Activated CD8-positive, alpha-beta T cell treated with anti-CD3 and anti-CD28 coated beads for 36 hours (primary cell): ENCODE measurements at regions not wholly inside any gene's neighbourhood (a gene's known extent, or its start where the extent isn't known, plus 50 kb on each side); places are given as distances from the start of the nearest gene placed in this dataset.

ENCODE experiments used
- ATAC-seq: fragments of 200-7000 bp; cut with Tn5 transposase; one replicate; pipeline ENCODE4 v1.10.0; 2021; ENCODE audit warnings: mild to moderate bottlenecking, moderate library complexity
- CTCF ChIA-PET: fragments of 350-600 bp; sonication (Branson Sonifier 250); formaldehyde crosslinking; loops from one replicate; lab custom pipeline; 2021; ENCODE audit warnings: antibody characterized with exemption; lab: Charles Lee
- POLR2A ChIA-PET: fragments of 350-600 bp; sonication (Branson Sonifier 250); formaldehyde crosslinking; loops from one replicate; lab custom pipeline; 2021; ENCODE audit warnings: antibody characterized with exemption; lab: Charles Lee
- DNase-seq: peaks from one replicate; pipeline ENCODE4 v3.0.0-alpha.2; 2020
- H3K27ac Mint-ChIP-seq: one replicate; pipeline ENCODE4 v1.8.0; 2021; ENCODE audit warnings: mild to moderate bottlenecking, mixed read lengths
- H3K27me3 Mint-ChIP-seq: one replicate; pipeline ENCODE4 v1.8.0; 2021; ENCODE audit warnings: mixed read lengths
- H3K36me3 Mint-ChIP-seq: one replicate; pipeline ENCODE4 v1.8.0; 2021; ENCODE audit warnings: low read depth, mixed read lengths
- H3K4me1 Mint-ChIP-seq: one replicate; pipeline ENCODE4 v1.8.0; 2021; ENCODE audit warnings: low read depth, mixed read lengths
- H3K4me3 Mint-ChIP-seq: one replicate; pipeline ENCODE4 v1.8.0; 2021; ENCODE audit warnings: mild to moderate bottlenecking, moderate library complexity, mixed read lengths
- H3K9me3 Mint-ChIP-seq: one replicate; pipeline ENCODE4 v1.8.0; 2021; ENCODE audit warnings: mixed read lengths
- CTCF ChIP-seq: fragments of 200-600 bp; IDR thresholded peaks from one replicate; pipeline ENCODE4 v1.8.0; 2022; ENCODE audit warnings: antibody characterized with exemption, mild to moderate bottlenecking
- intact Hi-C: fragments of 100-400 bp; cut with micrococcal nuclease; formaldehyde crosslinking; loops from one replicate; pipeline ENCODE4 v1.10.0; 2022

GRCh38 chr9:75824816-75825568, 65.5 kb upstream of the PCSK5 start:
- no peaks in the 10 kb centered on the region for H3K9me3 Mint-ChIP-seq
- no peak overlapping the region for H3K27ac Mint-ChIP-seq

DNA sequence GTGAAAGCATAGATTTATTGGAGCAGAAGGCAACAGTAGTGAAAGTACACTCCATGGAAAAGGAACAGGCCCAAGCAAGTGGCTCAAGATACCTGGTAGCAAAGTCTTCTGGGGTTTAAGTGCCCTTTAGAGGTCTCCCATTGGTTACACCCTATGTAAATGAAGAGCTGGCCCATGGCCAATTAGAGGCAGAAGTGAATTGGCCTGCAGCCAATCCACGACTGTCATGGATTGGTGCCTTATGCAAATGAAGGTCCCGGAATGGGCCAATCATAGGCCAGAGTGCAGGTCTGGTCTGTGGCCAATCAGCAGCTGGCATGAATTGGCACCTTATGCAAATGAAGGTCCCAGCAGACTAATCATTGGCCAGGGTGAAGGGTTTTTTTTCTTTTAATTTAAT, 64.2 kb upstream of the PCSK5 start:
- intact Hi-C loops, result no loop called here
- Mint-ChIP-seq H3K9me3 (no peaks in the 10 kb centered on the region), H3K27ac (no peak overlapping the region), H3K27me3 (peaks cover 8% of the 10 kb centered on the region), H3K36me3 (no peaks in the 10 kb centered on the region), H3K4me1 (no peaks in the 10 kb centered on the region), H3K4me3 (no peak overlapping the region)
- DNase-seq (no peak), ATAC-seq (no peak)
- ChIA-PET POLR2A (no interaction called here), CTCF (interaction anchor here (1.9 kb wide), 1 partner anchor 40 kb away, joined by 4 read pairs; no protein-coding TSS in a partner anchor)
- no peak for TF ChIP-seq CTCF

More at GRCh38 chr9:75824816-75825568, 65.5 kb upstream of the PCSK5 start:
- no peak for ATAC-seq
- ChIA-PET POLR2A (no interaction called here), CTCF (no interaction called here)
- TF ChIP-seq CTCF, result no peak
- H3K4me1 Mint-ChIP-seq, result no peaks in the 10 kb centered on the region
- no peaks in the 10 kb centered on the region for H3K36me3 Mint-ChIP-seq
- no peak for DNase-seq
- intact Hi-C loops, result no loop called here
- peaks cover 8% of the 10 kb centered on the region for H3K27me3 Mint-ChIP-seq
- H3K4me3 Mint-ChIP-seq, result no peak overlapping the region

DNA sequence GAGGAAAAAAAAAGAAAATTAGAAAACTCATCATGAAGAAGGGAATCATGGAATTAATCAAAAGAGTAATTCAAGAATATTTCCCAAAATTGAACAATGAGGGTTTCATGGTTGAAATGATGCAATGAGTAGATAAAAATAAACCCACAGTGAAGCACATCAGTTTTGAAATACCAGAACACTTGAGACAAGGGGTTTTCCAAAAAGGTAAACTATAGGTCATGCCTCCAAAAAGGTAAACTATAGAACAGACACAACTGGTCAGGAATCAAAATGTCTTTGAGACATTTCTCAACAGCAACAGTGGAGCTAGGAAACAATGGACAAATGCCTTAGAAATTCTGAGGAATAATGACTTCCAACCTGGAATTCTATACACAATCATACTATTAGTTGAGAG, 60.2 kb upstream of the PCSK5 start:
- H3K9me3 Mint-ChIP-seq, result no peaks in the 10 kb centered on the region
- TF ChIP-seq CTCF, result no peak

DNA sequence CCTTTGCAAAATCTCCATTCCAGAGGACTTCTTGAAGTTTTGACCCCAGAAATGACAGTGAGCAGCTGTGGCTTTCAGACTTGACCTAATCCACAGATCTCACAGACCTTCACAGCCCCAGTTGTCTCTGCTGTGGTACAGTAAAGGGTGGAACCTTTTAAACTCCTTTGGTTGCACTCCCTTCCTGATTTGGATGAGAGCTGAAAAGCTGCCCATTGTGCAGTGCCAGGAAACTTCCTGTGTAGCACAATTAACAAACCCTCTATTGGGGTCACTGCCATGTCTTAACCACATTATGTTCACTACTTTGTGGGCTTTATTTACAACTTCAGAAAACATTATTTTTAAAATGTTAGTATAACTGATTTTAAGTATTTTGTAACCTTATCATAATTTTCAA, 56.7 kb upstream of the PCSK5 start:
- H3K9me3 Mint-ChIP-seq, result no peaks in the 10 kb centered on the region
- DNase-seq (no peak), ATAC-seq (no peak)
- H3K27me3 Mint-ChIP-seq, result no peaks in the 10 kb centered on the region
- no peak overlapping the region for H3K27ac Mint-ChIP-seq
- intact Hi-C loops, result no loop called here
- H3K4me3 Mint-ChIP-seq, result no peak overlapping the region
- H3K36me3 Mint-ChIP-seq, result no peaks in the 10 kb centered on the region
- no peaks in the 10 kb centered on the region for H3K4me1 Mint-ChIP-seq
- CTCF ChIA-PET, result no interaction called here
- POLR2A ChIA-PET, result interaction anchor here (0.6 kb wide), 1 partner anchor 564 kb away, joined by 3 read pairs; no protein-coding TSS in a partner anchor
- no peak for TF ChIP-seq CTCF

More for the DNA sequence above, 60.2 kb upstream of the PCSK5 start:
- CTCF ChIA-PET, result no interaction called here
- DNase-seq (no peak), ATAC-seq (no peak)
- Mint-ChIP-seq H3K4me3 (no peak overlapping the region), H3K27me3 (peaks cover 2% of the 10 kb centered on the region), H3K36me3 (no peaks in the 10 kb centered on the region), H3K27ac (no peak overlapping the region), H3K4me1 (no peaks in the 10 kb centered on the region)
- POLR2A ChIA-PET, result interaction anchor here (0.6 kb wide), 1 partner anchor 213 kb away, joined by 3 read pairs; no protein-coding TSS in a partner anchor
- intact Hi-C loops, result no loop called here

- CTCF ChIA-PET, result no interaction called here
- intact Hi-C loops, result no loop called here
- POLR2A ChIA-PET, result no interaction called here
These were observed 55.6 kb upstream of the PCSK5 start for GRCh38 chr9:75834878-75835277.

More at GRCh38 chr9:75834878-75835277, 55.6 kb upstream of the PCSK5 start:
- Mint-ChIP-seq H3K4me1 (no peaks in the 10 kb centered on the region), H3K4me3 (no peak overlapping the region), H3K9me3 (no peaks in the 10 kb centered on the region), H3K27me3 (no peaks in the 10 kb centered on the region), H3K36me3 (no peaks in the 10 kb centered on the region), H3K27ac (no peak overlapping the region)
- no peak for ATAC-seq
- no peak for TF ChIP-seq CTCF
- no peak for DNase-seq
